DOHH2 (cell line): ENCODE measurements at regions not wholly inside any gene's neighbourhood (a gene's known extent, or its start where the extent isn't known, plus 50 kb on each side); places are given as distances from the start of the nearest gene placed in this dataset.

Experiments
- H3F3A ChIP-seq: fragments of 200-600 bp; sonication (generic), shearing (Covaris generic); 2 replicates; pipeline ENCODE4 v1.6.0; 2016; ENCODE audit warnings: antibody characterized with exemption, mild to moderate bottlenecking; ENCODE audit not compliant: control insufficient read depth, insufficient read depth
- H3K27ac ChIP-seq: fragments of 200-600 bp; sonication (generic); 2 replicates; pipeline ENCODE4 v1.5.1; 2014; ENCODE audit warnings: low read depth, mild to moderate bottlenecking, low read length, moderate library complexity
- H3K27me3 ChIP-seq: fragments of 200-600 bp; sonication (generic); 2 replicates; pipeline ENCODE4 v1.6.1; 2014; ENCODE audit warnings: mild to moderate bottlenecking, low read length, mixed read lengths; ENCODE audit not compliant: control insufficient read depth
- H3K36me3 ChIP-seq: fragments of 200-600 bp; sonication (generic); 2 replicates; pipeline ENCODE4 v1.6.1; 2014; ENCODE audit warnings: mild to moderate bottlenecking, low read length, moderate library complexity, mixed read lengths; ENCODE audit not compliant: control insufficient read depth
- H3K4me1 ChIP-seq: fragments of 200-600 bp; sonication (generic); 2 replicates; pipeline ENCODE4 v1.6.1; 2014; ENCODE audit warnings: mild to moderate bottlenecking, low read length, mixed read lengths; ENCODE audit not compliant: control insufficient read depth
- H3K4me2 ChIP-seq: fragments of 200-600 bp; sonication (generic); 2 replicates; pipeline ENCODE4 v1.6.0; 2014; ENCODE audit warnings: mild to moderate bottlenecking, low read length, moderate library complexity
- H3K4me3 ChIP-seq: fragments of 200-600 bp; sonication (generic); 2 replicates; pipeline ENCODE4 v1.5.1; 2014; ENCODE audit warnings: mild to moderate bottlenecking, low read length, mixed read lengths
- H3K79me2 ChIP-seq: fragments of 200-600 bp; sonication (generic); 2 replicates; pipeline ENCODE4 v1.6.1; 2014; ENCODE audit warnings: mild to moderate bottlenecking, low read length, mixed read lengths; ENCODE audit not compliant: control insufficient read depth
- H3K9me2 ChIP-seq: fragments of 200-600 bp; sonication (generic); replicated peaks from 2 replicates; pipeline ENCODE4 v1.6.1; 2014; ENCODE audit warnings: mild to moderate bottlenecking, low read length, mixed read lengths; ENCODE audit not compliant: control insufficient read depth
- H3K9me3 ChIP-seq: fragments of 200-600 bp; sonication (generic); 2 replicates; pipeline ENCODE4 v1.6.1; 2014; ENCODE audit warnings: antibody characterized with exemption, low read length, mixed read lengths; ENCODE audit not compliant: control insufficient read depth, insufficient read depth
- H4K20me1 ChIP-seq: fragments of 200-600 bp; sonication (generic); 2 replicates; pipeline ENCODE4 v1.6.0; 2014; ENCODE audit warnings: low read depth, mild to moderate bottlenecking, antibody characterized with exemption, low read length, moderate library complexity; ENCODE audit not compliant: control insufficient read depth, insufficient read depth
- EZH2phosphoT487 ChIP-seq: fragments of 200-600 bp; sonication (generic); IDR thresholded peaks from 2 replicates; pipeline ENCODE4 v1.6.1; 2017; ENCODE audit warnings: borderline replicate concordance, mild to moderate bottlenecking, antibody characterized with exemption, low read length, moderate library complexity, mixed read lengths
- TF ChIP-seq, protein P1 (sequence below): fragments of 200-600 bp; sonication (generic); IDR thresholded peaks from one replicate; pipeline ENCODE4 v1.5.1; 2014; ENCODE audit warnings: antibody characterized with exemption, mild to moderate bottlenecking, low read depth, low read length; ENCODE audit not compliant: poor library complexity, severe bottlenecking

- Histone ChIP-seq H4K20me1 (no peaks in the 10 kb centered on the region), H3K79me2 (no peaks in the 10 kb centered on the region), H3K9me2 (no peaks in the 10 kb centered on the region), H3K36me3 (no peaks in the 10 kb centered on the region), H3K9me3 (no peaks in the 10 kb centered on the region), H3K4me3 (no peak overlapping the region), H3K4me2 (no peak overlapping the region), H3K4me1 (peaks cover 19% of the 10 kb centered on the region), H3K27me3 (peaks cover 27% of the 10 kb centered on the region), H3F3A (no peaks in the 10 kb centered on the region), H3K27ac (no peak overlapping the region)
- TF ChIP-seq EZH2phosphoT487: no peak
- TF ChIP-seq, protein P1, sequence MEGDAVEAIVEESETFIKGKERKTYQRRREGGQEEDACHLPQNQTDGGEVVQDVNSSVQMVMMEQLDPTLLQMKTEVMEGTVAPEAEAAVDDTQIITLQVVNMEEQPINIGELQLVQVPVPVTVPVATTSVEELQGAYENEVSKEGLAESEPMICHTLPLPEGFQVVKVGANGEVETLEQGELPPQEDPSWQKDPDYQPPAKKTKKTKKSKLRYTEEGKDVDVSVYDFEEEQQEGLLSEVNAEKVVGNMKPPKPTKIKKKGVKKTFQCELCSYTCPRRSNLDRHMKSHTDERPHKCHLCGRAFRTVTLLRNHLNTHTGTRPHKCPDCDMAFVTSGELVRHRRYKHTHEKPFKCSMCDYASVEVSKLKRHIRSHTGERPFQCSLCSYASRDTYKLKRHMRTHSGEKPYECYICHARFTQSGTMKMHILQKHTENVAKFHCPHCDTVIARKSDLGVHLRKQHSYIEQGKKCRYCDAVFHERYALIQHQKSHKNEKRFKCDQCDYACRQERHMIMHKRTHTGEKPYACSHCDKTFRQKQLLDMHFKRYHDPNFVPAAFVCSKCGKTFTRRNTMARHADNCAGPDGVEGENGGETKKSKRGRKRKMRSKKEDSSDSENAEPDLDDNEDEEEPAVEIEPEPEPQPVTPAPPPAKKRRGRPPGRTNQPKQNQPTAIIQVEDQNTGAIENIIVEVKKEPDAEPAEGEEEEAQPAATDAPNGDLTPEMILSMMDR: peak; percentile 56
Observed at GRCh38 chr15:66838671-66839239, 136.7 kb downstream of the SMAD6 start.

DNA sequence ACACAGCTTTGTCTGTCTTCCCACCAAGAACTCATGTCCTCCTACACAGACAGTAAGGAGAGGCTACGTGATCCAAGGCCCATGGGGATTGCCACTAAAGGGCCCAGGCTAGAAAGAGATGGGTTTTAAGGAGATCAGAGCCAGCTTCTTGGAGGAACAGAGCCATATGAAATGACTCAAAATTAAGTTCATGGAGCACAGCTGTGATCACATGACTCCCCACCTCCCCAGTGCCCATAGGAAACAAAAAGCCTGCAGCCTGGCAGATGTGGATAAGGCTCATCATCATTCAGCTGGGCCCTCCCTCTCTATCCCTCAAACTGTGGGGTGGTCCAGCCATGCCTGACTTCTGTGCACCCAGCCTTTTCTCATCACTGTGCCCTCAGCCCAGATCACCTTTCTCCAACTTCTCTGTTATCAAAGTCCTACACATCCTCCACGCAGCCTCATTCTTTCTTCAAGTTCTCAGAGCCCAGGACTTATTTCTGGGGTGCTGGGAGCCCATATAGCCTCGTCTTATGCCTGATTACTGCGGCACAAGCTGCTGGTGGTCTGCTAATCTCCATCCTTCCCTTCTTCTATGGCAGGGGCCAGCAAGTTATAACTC is 137.6 kb downstream of the SMAD6 start:
- no peak for TF ChIP-seq EZH2phosphoT487
- TF ChIP-seq, protein P1: no peak
- Histone ChIP-seq H3K27me3 (peaks cover 36% of the 10 kb centered on the region), H3K9me2 (no peaks in the 10 kb centered on the region)

DNA sequence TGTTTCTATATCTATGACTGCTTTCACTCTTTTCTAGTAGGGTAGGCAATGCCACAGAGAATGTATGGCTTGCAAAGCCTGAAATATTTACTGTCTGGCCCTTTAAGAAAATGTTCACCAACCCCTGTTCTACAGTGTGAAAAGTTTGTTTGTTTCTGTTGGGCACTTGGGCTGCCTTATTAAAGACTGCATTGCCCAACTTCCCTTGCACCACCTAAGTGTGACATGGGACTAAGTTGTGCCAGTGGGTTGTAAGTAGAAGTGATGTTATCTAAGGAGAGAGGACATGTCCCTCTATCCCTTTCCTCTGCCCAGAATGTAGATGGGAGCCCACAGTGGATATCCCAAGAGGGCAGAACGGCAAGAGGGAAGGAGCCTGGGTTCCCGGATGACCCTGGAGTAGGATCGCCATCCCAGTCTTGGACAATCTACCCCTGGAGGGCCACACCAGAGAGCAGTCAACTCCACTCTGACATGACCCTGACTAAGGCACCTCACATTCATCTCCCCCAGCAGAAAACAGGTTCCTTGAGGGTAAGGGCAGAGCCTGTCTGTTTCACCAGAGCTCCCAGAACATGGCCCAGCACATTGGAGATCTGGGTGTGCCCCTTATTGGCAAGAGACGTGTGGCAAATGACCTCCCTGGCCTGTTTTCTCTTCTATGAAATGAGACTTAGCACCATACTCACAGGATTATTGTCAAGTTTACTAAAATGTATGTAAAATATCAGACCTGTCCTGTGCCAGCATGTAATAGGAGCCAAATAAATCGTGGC is 138.8 kb downstream of the SMAD6 start:
- Histone ChIP-seq H3K9me2 (no peaks in the 10 kb centered on the region), H3K4me3 (no peak overlapping the region), H4K20me1 (no peaks in the 10 kb centered on the region), H3K27me3 (peaks cover 42% of the 10 kb centered on the region), H3K36me3 (no peaks in the 10 kb centered on the region), H3K4me1 (peaks cover 8% of the 10 kb centered on the region), H3K4me2 (no peak overlapping the region), H3K27ac (no peak overlapping the region), H3K79me2 (no peaks in the 10 kb centered on the region), H3K9me3 (no peaks in the 10 kb centered on the region), H3F3A (no peaks in the 10 kb centered on the region)
- TF ChIP-seq EZH2phosphoT487: no peak
- TF ChIP-seq, protein P1: no peak

More for the DNA sequence above, 137.6 kb downstream of the SMAD6 start:
- H3K4me3 ChIP-seq: no peak overlapping the region
- H3K4me2 ChIP-seq: no peak overlapping the region
- H4K20me1 ChIP-seq: no peaks in the 10 kb centered on the region
- H3K9me3 ChIP-seq: no peaks in the 10 kb centered on the region
- no peaks in the 10 kb centered on the region for H3F3A ChIP-seq
- peaks cover 11% of the 10 kb centered on the region for H3K4me1 ChIP-seq
- H3K27ac ChIP-seq: no peak overlapping the region
- no peaks in the 10 kb centered on the region for H3K79me2 ChIP-seq
- no peaks in the 10 kb centered on the region for H3K36me3 ChIP-seq
